GM11168 (cell line): ENCODE measurements at regions not wholly inside any gene's neighbourhood (a gene's known extent, or its start where the extent isn't known, plus 50 kb on each side); places are given as distances from the start of the nearest gene placed in this dataset.

Experiments
- in situ Hi-C: fragments of 300-500 bp; cut with MboI; formaldehyde crosslinking; loops from one replicate; pipeline ENCODE4 v1.12.0; 2022; ENCODE audit warnings: low sequenced_read_pairs; ENCODE audit not compliant: unreplicated experiment

DNA sequence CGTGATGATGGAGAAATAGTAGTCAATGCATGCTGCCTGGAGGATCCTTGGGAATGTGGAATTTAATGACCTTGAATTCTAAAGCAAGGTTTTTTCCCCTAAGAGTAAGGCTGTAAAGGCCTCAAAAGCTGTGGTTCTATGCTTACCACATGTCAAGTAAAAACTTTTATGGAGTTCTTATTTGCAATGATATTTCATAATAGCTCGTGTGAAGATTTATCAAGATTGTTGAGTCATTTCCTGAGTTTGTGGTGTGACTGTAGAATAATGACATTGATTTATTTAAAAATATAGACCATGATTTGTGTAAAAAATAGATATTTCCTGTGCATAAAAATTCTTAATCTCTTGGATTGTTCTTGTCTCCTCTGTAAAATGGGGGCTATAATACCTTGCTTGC, 67.5 kb upstream of the SORCS1 start:
- in situ Hi-C loops = no loop called here

- in situ Hi-C loops = no loop called here
Observed at GRCh38 chr10:107230887-107231286, 66.4 kb upstream of the SORCS1 start.

DNA sequence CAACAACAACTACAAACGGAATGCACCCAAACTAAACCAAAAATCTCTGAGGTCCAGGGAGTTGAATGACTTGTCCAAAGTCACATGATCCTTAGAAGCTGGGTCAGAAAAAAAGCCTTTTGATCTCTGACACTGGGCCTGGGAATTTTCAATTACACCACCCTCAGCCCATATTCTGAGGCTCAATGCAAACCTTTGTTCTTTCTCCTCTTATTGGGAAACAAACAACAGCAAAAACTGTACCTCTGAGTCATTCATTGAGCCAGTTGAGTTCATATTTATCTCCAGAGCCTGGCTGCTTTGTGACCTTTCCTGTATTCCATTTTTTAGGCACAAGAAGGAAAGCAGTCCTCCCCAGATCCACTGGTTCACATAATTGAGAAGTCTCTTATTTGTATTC, 51.2 kb upstream of the SORCS1 start:
- in situ Hi-C loops = no loop called here
